Transverse colon (tissue), 4 donors: ENCODE measurements at regions not wholly inside any gene's neighbourhood (a gene's known extent, or its start where the extent isn't known, plus 50 kb on each side); places are given as distances from the start of the nearest gene placed in this dataset.

Source experiments
- CTCF ChIP-seq, 5 experiments: fragments of 200-600 bp in 3 of 5; fragments of 450-650 bp in 2 of 5; sonication (generic) in 3 of 5; IDR thresholded peaks; 1 replicate in 2 of 5; 2 replicates in 3 of 5; pipeline ENCODE4 v1.5.1; 2016 to 2017; ENCODE audit warnings: antibody characterized with exemption in 5 of 5, inconsistent platforms in 3 of 5, mild to moderate bottlenecking in 2 of 5, moderate library complexity in 1 of 5
- EP300 ChIP-seq: sonication (generic); formaldehyde crosslinking; IDR thresholded peaks from one replicate; pipeline ENCODE4 v1.6.1; 2017; ENCODE audit warnings: antibody characterized with exemption, low read depth
- POLR2A ChIP-seq: fragments of 450-650 bp; IDR thresholded peaks from one replicate; pipeline ENCODE4 v1.6.1; 2016; ENCODE audit warnings: antibody characterized with exemption, mild to moderate bottlenecking, moderate library complexity
- POLR2AphosphoS5 ChIP-seq, 3 donors: sonication (generic); formaldehyde crosslinking; IDR thresholded peaks; one replicate each; pipeline ENCODE4 v1.6.1; 2016; ENCODE audit warnings: antibody characterized with exemption in 3 of 3

GRCh38 chr13:34124666-34125306, 306.8 kb downstream of the RFC3 start:
- TF ChIP-seq EP300 = no peak
- TF ChIP-seq POLR2A = no peak
- TF ChIP-seq POLR2AphosphoS5 (IDR thresholded peaks at IDR 0.05) = no peak
- TF ChIP-seq CTCF (IDR thresholded peaks at IDR 0.05) = no peak
